GM20000 (cell line): ENCODE measurements at regions not wholly inside any gene's neighbourhood (a gene's known extent, or its start where the extent isn't known, plus 50 kb on each side); places are given as distances from the start of the nearest gene placed in this dataset.

Experiments used
- DNase-seq: peaks from one replicate; pipeline ENCODE4 v3.0.0; 2012; ENCODE audit warnings: low spot score
- TF ChIP-seq, protein P1 (sequence below): IDR thresholded peaks from 2 replicates; pipeline ENCODE4 v1.5.1; 2012; ENCODE audit warnings: mild to moderate bottlenecking, control low read depth; ENCODE audit errors: extremely low read depth, missing control alignments

- DNase-seq, result no peak
- TF ChIP-seq, protein P1, sequence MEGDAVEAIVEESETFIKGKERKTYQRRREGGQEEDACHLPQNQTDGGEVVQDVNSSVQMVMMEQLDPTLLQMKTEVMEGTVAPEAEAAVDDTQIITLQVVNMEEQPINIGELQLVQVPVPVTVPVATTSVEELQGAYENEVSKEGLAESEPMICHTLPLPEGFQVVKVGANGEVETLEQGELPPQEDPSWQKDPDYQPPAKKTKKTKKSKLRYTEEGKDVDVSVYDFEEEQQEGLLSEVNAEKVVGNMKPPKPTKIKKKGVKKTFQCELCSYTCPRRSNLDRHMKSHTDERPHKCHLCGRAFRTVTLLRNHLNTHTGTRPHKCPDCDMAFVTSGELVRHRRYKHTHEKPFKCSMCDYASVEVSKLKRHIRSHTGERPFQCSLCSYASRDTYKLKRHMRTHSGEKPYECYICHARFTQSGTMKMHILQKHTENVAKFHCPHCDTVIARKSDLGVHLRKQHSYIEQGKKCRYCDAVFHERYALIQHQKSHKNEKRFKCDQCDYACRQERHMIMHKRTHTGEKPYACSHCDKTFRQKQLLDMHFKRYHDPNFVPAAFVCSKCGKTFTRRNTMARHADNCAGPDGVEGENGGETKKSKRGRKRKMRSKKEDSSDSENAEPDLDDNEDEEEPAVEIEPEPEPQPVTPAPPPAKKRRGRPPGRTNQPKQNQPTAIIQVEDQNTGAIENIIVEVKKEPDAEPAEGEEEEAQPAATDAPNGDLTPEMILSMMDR, result no peak
Measured at GRCh38 chr6:44554194-44554593, 166.7 kb downstream of the CDC5L start.

- TF ChIP-seq, protein P1, result no peak
Measured at GRCh38 chr6:44554861-44555260, 167.4 kb downstream of the CDC5L start.

DNA sequence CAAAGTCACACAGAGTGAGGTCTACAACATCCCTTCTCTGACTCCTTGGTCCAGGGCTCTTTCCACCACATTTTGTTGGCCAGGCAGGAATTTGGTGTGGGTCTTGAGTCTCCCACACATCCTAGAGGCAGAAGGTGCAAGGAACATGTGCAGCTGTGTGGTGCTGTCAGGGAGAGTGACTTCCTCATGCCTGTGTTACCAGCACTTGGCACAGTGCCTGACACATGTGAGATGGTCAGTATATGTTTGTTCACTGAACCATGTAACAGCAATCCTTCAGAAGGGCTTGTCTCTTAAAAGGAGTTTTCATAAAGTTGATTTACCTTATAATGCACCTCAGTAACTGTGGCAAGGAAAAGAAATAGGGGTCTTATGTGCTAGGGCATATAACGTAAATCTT lies 168.5 kb downstream of the CDC5L start:
- no peak for DNase-seq

More at GRCh38 chr6:44554861-44555260, 167.4 kb downstream of the CDC5L start:
- no peak for DNase-seq

GRCh38 chr6:44558024-44558831 lies 170.7 kb downstream of the CDC5L start:
- TF ChIP-seq, protein P1, result no peak
- DNase-seq, result no peak

More for the DNA sequence above, 168.5 kb downstream of the CDC5L start:
- TF ChIP-seq, protein P1, result no peak

- no peak for DNase-seq
- TF ChIP-seq, protein P1, result no peak
Measured at GRCh38 chr6:44558832-44559251, 171.3 kb downstream of the CDC5L start.

DNA sequence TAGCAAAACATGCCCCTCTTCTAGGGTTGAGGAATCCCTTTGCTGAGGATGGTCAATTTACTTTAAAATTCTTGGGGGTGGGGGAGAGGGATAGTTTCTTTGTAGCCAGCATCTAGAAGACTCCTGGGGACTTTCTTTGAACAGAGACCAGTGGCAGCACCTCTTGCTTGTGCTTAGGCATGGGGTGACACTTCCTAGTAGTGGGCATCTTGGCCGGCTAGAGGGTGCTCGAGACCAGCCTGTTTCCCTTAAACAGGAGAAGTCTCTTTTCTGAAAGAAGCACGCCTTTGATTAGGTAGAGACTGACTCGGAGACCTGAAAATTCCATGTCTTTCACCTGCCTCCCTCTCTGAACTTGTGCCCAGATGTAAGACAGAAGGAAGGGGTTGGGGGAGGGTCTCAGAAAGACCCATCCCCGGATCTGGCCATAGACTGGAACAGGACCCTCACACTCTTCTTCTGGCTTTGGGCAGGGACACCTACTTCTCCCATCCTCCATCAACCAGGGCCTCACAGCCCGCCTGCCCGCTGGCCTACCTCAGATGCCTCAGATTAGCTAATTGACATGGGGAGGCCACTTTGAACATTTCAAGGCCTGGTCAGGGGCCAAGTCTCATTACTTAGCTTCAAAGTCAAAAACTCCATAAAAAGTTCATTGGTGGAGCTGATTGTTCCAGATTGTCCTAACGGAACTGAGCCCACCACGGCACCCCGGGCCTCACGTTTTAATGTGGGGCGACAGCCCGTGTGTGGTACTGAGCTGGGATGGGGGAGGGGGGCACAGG lies 172.2 kb downstream of the CDC5L start:
- TF ChIP-seq, protein P1, result no peak
- no peak for DNase-seq

- DNase-seq, result no peak
- TF ChIP-seq, protein P1, result no peak
Measured at GRCh38 chr6:44560458-44561059, 173.1 kb downstream of the CDC5L start.
